HG02642 (cell line): ENCODE measurements at regions not wholly inside any gene's neighbourhood (a gene's known extent, or its start where the extent isn't known, plus 50 kb on each side); places are given as distances from the start of the nearest gene placed in this dataset.
"Not testable (repeated sequence)": the region's sequence is repeated elsewhere in the genome, so short reads cannot be mapped to it uniquely, and the experiment has no call there.

Experiments used
- ATAC-seq: cut with Tn5 transposase; IDR thresholded peaks from one replicate; pipeline ENCODE4 v1.9.1; 2021; ENCODE audit warnings: mild to moderate bottlenecking; ENCODE audit not compliant: unreplicated experiment, poor library complexity

DNA sequence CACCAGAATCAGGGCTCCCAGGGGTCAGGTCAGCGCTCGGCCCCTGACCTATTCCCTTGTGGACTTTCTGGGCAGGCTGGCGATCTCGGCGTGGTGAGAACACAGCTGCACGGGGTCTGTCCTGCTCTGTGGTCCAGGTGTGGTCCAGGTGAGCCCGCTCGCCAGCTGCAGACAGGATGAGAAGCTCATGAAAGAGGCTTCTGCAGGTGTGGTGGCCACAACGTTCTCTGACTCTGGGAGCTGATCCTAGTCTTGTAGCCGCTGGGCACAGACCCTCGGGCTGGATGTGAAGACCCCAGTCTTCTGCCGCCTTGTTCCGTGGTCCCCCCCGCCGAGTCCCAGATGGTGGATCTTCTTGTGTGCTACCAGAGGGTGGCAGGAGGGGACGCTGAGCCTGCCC, 129.7 kb downstream of the RTP5 start:
- no peak for ATAC-seq

DNA sequence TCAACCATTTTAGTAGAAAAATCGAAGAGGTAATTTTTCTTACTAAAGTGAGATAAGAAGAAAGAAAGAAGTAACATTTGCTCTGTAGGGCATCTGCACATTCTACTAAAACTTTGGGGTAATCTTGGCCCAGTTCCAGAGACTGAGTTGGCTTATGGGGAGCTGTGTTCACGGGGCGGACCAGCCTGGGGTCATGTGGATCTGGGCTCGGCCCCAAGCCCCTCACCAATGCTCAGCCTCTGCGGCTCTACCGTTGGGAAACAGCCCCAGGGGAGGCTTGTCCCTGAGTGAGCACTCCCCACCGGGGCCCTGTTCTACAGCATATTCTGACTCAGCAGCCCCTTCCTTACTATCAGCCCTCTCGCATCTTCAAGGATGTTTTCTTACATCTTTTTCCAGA, 132.3 kb downstream of the RTP5 start:
- ATAC-seq = no peak

DNA sequence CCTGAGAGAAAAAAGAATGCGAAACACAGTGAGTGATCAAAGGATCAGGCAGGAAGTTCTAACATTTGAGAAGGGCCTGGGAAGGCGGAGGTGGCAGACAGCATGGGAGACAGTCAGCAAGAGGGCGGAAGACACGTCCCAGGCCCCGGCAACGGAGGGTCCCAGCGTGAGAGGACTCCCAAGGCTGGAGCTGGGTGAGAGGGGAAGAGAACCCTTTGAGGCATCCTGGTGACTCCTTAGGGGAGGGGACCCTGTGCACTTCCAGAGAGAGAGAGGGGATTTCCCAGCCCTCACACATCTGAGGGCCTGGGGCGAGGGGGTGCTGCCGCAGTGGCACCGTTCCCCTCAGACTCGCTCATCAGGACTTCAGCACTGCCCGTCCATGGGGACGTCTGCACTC, 133.4 kb downstream of the RTP5 start:
- ATAC-seq = no peak

DNA sequence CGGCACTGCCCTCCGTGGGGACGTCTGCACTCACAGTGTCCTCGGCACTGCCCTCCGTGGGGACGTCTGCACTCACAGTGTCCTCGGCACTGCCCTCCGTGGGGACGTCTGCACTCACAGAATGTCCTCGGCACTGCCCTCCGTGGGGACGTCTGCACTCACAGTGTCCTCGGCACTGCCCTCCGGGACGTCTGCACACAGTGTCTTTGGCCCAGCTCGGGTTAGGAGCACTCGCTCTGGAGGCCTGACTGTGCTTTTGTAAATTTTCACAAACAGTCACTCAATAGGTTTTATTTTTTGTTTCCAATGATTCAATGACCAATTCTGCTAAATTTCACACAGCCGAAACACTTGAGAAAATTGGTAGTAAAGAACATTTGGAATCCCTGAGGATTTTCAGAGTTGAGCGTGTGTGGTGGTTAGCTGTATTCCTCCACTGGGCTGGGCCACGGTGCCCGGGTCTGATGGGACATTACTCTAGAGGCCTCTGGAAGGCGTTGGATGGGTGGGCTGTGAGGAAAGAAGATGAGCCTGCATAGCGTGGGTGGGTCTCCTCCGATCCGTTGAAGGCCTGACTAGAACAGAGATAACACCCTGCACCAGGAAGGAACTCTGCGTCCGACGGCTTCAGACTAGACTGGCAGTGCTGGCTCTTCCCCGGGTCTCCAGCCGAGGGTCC, 134.8 kb downstream of the RTP5 start:
- ATAC-seq = no peak

DNA sequence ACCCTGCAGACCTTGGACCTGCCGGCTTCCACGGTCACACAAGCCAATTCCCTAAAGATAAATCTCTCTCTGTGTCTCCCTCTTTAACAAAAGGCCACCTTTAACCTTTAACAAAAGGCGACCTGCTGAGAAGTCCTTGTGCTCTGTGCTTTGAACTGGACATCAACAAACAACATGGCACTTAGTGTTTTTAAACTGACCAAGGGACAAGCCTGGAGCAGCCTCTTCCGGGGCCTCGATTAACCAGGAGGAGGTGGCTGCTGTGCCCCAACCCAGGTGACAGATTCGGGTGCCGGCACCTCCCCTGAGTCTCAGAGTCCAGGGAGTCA, 135.3 kb downstream of the RTP5 start:
- no peak for ATAC-seq

DNA sequence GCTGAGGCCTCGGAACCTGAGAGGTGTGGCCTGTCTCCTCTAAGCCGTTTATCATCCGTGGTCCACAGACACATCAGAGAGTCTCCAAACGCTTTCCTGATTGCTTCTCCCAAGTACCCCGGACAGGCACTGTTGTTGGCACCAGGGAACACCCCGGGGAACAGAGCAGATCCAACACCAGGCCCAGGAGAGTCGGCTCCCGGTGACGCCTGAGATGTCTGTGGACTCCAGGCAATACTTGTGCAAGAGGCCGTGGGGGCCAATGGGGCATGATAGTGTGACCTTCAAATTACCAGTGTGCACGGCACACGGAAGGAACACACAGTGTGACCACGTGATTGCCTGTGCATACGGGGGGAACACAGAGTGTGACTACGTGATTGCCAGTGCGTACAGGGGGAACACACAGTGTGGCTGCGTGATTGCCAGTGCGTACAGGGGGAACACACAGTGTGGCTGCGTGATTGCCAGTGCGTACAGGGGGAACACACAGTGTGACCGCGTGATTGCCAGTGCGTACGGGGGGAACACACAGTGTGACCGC, 136.6 kb downstream of the RTP5 start:
- ATAC-seq = not testable (repeated sequence)

DNA sequence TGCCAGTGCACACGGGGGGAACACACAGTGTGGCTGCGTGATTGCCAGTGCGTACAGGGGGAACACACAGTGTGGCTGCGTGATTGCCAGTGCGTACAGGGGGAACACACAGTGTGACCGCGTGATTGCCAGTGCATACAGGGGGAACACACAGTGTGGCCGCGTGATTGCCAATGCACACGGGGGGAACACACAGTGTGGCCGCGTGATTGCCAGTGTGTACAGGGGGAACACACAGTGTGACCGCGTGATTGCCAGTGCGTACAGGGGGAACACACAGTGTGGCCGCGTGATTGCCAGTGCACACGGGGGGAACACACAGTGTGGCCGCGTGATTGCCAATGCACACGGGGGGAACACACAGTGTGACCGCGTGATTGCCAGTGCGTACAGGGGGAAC, 139.4 kb downstream of the RTP5 start:
- not testable (repeated sequence) for ATAC-seq

DNA sequence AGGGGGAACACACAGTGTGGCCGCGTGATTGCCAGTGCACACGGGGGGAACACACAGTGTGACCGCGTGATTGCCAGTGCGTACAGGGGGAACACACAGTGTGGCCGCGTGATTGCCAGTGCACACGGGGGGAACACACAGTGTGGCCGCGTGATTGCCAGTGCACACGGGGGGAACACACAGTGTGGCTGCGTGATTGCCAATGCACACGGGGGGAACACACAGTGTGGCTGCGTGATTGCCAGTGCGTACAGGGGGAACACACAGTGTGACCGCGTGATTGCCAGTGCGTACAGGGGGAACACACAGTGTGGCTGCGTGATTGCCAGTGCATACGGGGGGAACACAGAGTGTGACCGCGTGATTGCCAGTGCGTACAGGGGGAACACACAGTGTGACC, 140.3 kb downstream of the RTP5 start:
- ATAC-seq = not testable (repeated sequence)

DNA sequence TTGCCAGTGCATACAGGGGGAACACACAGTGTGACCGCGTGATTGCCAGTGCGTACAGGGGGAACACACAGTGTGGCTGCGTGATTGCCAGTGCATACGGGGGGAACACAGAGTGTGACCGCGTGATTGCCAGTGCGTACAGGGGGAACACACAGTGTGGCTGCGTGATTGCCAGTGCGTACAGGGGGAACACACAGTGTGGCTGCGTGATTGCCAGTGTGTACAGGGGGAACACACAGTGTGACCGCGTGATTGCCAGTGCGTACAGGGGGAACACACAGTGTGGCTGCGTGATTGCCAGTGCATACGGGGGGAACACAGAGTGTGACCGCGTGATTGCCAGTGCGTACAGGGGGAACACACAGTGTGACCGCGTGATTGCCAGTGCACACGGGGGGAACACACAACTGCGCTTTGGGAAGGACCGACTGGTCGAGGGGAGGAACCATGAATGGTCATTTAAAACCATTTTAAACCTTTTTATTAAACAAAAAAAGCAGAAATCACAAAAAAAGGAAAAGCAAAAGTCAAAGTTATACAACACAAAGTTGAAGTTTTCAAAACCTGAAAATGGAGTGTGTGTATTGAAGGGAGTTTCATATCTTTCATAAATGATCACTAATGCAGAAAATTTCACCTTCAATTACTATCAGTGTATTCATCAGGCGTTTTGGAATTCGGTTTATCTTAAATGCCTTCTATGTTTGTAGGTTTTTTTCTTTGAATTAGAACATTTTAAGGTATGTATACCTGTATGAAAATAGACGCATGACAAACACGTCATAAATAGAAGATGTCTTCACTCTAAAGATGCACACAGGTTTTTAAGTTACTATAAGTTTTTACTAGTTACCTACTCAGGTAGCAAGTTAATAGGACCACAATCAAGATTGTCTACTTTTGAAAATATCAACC, 141.0 kb downstream of the RTP5 start:
- not testable (repeated sequence) for ATAC-seq

DNA sequence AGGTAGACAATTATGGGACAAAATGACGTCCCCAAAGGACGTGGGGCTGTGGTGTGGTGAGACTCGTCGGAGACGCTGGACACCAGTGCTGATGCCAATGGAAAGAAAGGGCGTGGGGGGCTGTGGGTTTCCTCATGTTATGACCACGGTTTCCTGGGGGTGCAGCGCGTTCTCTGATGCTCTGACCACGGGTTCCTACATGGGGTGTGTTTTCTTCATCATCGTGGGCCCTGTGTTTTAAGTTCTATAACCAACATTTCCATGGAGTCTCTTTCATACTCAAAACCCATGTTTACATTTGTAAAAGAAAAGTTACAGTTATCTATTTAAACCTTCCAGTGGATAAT, 141.6 kb downstream of the RTP5 start:
- no peak for ATAC-seq

DNA sequence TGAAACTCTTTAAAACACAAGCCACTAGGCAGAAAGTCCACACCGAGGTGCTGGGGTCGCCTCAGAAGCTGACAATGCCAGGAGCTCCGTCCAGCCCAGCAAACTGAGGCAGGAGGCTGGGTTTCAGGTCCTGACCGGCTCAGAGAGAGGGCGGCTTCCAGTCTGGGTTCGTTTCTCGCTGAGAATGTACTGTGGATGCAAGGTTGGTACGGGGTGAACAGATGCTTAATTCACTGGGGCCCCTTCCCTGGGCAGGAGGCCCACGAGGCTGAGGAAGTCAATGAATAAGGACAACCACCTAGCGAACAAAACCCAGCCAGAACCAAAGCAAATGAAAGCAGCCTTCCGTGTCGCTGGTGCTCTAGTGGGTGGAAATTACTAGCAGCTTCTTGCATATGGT, 142.0 kb downstream of the RTP5 start:
- no peak for ATAC-seq

DNA sequence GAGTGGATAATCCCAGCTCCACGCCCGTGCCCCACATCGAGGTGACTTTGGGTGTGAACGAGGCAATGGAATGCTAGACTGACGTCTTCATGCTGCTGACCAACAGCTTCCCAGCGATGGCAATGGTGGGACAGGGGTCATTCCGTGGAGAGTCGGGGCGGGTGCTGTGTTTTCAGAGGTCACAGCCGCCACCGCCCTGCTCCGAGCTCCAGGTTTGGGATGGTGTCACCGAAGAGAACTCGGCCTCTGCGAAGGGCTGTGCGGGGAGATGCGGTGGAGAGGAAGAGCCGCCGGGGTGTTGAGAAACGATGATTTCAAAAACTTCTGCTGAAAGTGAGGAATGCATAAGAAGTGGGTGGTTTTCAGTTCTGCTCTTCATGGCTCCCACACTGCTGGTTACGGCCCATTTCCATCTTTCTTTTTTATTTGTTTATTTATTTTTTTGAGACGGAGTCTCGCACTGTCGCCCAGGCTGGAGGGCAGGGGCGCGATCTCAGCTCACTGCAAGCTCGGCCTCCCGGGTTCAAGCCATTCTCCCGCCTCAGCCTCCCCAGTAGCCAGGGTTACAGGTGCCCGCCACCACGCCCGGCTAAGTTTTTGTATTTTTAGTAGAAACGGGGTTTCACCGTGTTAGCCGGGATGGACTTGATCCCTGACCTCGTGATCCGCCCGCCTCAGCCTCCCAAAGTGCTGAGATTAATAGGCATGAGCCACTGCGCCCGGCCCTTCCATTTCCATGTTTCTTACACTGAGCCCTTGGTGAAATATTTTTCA, 142.6 kb downstream of the RTP5 start:
- no peak for ATAC-seq

DNA sequence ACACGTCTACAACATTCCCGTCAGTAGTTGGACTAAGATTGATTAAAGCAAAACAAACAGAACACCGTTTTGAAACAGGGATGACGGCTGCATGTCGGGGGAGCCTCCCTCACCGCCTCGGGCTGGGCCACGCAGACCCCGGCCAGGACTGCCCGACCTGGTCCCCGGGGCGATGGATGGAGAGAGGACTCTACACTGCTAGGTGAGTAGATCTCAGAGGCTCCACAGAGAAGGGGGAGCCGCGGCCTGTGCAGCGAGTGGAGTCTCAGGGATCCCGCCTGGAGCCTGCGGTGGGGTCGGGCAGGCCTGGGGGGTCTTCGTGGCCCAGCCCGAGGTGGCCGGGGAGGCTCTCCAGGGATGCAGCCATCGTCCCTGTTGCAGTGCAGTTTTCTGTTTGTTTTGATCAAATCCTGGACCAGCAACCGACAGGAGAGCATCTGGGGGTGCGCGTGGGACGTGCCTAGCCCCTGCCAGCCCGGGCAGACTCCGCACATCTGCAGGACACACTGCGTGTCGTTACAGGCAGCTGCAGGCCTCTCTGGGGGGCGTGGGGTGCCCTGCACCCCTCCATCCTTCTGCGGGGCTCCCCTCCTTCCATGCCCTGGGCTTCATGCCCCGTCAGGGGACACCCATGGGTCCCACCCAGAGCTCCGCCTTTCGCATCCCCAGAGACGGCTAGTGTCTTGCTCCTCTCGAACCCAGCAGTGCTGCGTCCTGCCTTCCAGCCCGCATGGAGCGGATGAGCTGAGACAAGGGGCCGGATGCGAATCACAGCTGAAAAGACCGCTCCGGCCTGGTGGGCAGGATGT, 143.6 kb downstream of the RTP5 start:
- ATAC-seq = no peak

DNA sequence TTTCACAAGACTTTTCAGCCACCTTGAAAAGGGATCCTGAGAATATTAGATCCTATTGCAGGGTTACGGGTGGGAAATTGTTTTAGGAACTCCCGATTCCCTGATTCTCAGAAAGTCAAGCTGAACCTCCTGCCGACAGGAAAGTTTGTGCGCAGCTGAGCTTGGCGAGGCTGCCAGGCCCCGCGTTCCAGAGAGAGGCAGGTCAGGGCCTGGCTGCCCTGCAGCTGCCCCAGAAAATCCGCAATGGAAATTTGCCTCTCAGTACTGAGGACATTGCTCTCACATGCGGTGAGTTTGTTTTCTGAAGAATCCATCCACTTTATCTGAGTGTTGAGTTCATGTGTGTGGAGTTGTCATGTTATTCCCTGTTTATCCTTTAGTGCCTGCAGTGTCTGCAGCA, 144.2 kb downstream of the RTP5 start:
- no peak for ATAC-seq

DNA sequence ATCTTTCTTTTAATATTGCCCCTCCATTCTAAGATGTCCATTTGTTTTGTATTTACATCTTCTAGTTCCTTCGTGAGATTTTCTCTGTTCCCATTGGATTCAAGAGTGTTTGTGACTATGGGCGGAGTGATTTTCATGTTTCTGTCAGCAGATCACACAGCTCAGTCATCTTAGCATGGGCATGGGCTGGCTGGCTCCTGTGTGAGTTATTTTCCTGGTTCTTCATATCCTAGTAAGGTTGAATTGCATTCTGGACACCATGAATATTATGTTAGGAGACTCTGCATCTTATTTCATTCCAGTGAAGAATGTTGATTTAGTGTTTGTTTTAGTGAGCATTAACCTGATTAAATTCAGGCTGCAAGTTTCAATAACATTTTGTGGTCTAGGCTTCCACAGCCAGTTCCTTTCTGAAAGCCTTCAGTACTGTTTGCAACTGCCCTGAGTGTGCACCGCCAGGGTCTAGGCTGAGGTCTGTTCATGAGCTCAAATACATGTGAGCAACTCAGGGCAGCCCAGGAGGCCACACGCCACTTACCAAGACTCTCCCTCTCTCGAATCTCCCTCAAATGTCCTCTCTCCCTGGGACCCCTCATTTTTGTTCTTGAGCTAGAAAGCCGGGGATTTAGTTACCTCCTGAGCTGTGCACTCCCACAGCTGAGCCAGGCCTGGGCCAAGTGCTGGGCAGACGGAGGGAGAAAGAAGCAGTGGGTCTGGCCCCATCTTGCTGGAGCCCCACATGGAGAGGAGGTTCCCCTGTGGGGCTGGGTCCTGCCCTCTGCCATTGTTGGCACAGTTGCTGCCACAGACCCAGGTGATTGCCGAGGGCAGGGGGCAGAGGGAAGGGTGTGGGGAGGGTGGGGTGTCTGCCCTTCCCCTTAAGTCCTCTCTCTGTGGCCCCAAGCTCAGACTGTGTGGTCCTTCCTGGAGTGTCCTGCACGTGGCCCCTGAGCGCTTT, 145.9 kb downstream of the RTP5 start:
- ATAC-seq = no peak

DNA sequence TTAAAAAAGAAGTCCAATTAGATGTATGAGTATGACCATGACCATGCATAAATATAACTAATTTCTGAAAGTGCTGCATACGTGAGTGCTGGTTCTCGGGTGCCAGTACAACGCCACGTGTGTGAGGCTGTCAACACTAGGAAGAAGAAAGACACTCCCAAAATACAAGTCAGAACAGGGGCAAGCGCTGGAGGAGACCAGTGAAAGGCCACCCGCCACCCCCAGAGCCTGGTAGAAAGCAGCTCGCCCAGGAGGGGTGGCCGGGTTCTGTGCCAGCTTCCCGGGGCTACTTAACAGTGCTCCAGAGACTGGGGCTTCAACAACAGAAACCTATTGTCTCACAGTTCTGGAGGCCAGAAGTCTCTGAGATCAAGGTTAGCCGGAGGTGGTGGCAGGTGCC, 147.6 kb downstream of the RTP5 start:
- no peak for ATAC-seq

DNA sequence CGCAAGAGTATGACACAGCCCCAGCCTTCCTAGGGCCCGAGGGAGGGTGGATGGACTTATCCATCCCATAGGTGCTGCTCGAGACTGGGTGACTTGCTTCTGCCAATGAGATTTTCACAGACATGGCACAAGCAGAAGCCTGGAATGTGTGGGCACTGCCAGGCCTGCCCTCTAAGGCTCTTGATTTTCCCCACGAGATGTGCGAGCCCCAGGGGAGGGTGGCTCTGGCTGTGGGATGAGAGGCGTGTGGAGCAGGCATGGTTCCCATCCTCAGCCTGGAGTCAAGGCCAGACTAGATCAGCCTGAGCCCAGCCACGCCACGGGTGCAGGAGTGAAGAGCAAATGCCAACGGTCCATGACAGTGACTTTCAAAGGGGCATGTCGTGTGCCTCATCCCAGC, 148.9 kb downstream of the RTP5 start:
- not testable (repeated sequence) for ATAC-seq

DNA sequence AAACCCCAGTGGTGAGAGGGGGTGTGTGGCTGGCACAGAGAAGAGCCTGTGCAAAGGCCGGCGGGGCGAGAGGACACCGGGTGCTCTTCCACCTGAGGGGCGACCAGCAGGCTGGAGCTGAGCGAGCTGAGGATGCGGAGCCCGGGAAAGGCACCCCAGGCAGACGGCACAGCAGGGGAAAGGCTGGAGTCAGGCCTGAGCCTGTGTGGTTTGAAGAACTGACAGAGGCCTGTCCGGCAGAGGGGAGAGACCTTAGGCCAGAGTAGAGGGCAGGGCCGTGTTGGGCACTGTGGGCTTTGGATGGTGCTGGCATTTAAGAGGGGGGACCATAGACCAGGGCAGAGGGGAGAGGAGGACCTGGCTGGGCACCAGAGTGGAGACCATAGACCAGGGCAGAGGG, 149.8 kb downstream of the RTP5 start:
- ATAC-seq = no peak
